Activated T-helper 17 cell treated with anti-CD3 and anti-CD28 coated beads, Interleukin-2, amount 50 U/mL, for 72 hours (primary cell): ENCODE measurements at regions not wholly inside any gene's neighbourhood (a gene's known extent, or its start where the extent isn't known, plus 50 kb on each side); places are given as distances from the start of the nearest gene placed in this dataset.

Experiments
- ATAC-seq: fragments of 150-1000 bp; cut with Tn5 transposase; replicated peaks from 2 replicates; pipeline ENCODE4 v1.10.0; 2021; ENCODE audit warnings: mild to moderate bottlenecking, moderate library complexity
- H3K27ac Mint-ChIP-seq: one replicate; pipeline ENCODE4 v1.8.0; 2022; ENCODE audit warnings: mixed read lengths
- H3K27me3 Mint-ChIP-seq: one replicate; pipeline ENCODE4 v1.8.0; 2022; ENCODE audit warnings: mixed read lengths
- H3K36me3 Mint-ChIP-seq: one replicate; pipeline ENCODE4 v1.8.0; 2022; ENCODE audit warnings: low read depth, mild to moderate bottlenecking, mixed read lengths
- H3K4me1 Mint-ChIP-seq: one replicate; pipeline ENCODE4 v1.8.0; 2022; ENCODE audit warnings: mixed read lengths
- H3K4me3 Mint-ChIP-seq: one replicate; pipeline ENCODE4 v1.8.0; 2022; ENCODE audit warnings: mild to moderate bottlenecking, mixed read lengths
- H3K9me3 Mint-ChIP-seq: one replicate; pipeline ENCODE4 v1.8.0; 2022; ENCODE audit warnings: mixed read lengths

- no peak for ATAC-seq
- H3K27me3 Mint-ChIP-seq: no peaks in the 10 kb centered on the region
- no peak overlapping the region for H3K4me3 Mint-ChIP-seq
- peaks cover 12% of the 10 kb centered on the region for H3K9me3 Mint-ChIP-seq
- no peak overlapping the region for H3K27ac Mint-ChIP-seq
- H3K4me1 Mint-ChIP-seq: no peaks in the 10 kb centered on the region
- no peaks in the 10 kb centered on the region for H3K36me3 Mint-ChIP-seq
Measured at GRCh38 chr14:62631176-62631575, 414.1 kb downstream of the KCNH5 start.

- Mint-ChIP-seq H3K36me3 (no peaks in the 10 kb centered on the region), H3K9me3 (peaks cover 8% of the 10 kb centered on the region), H3K4me1 (no peaks in the 10 kb centered on the region), H3K4me3 (no peak overlapping the region), H3K27me3 (no peaks in the 10 kb centered on the region), H3K27ac (no peak overlapping the region)
- ATAC-seq: no peak
Measured at GRCh38 chr14:62632771-62633170, 412.5 kb downstream of the KCNH5 start.

GRCh38 chr14:62645649-62646048 lies 399.6 kb downstream of the KCNH5 start:
- Mint-ChIP-seq H3K27me3 (no peaks in the 10 kb centered on the region), H3K4me3 (no peak overlapping the region), H3K9me3 (no peaks in the 10 kb centered on the region), H3K36me3 (no peaks in the 10 kb centered on the region), H3K27ac (no peak overlapping the region), H3K4me1 (no peaks in the 10 kb centered on the region)
- ATAC-seq: no peak
